ENCODE measurements at regions not wholly inside any gene's neighbourhood (a gene's known extent, or its start where the extent isn't known, plus 50 kb on each side); places are given as distances from the start of the nearest gene placed in this dataset.

DNA sequence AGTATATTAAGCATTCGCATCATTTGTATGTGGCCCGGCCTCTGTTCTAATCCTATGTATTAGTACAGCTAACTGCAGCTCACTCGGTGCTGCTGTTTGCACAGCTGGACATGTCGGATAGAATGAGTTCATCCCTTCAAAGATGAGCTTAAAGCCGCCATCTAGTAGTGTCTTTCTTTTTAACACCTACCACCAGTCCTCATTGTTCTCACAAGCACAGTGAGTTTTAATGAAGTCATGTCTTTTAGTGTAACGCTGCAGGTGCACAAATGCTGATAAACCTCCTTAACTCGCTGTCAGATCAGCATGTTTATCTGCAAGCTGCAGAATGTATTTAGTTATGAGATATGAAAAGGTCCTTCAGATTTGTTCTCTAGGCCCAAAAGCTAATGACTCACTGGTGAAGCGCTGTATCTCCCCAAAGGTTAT lies 247.5 kb downstream of the MTERF1 start:
- TF ChIP-seq, protein P1, sequence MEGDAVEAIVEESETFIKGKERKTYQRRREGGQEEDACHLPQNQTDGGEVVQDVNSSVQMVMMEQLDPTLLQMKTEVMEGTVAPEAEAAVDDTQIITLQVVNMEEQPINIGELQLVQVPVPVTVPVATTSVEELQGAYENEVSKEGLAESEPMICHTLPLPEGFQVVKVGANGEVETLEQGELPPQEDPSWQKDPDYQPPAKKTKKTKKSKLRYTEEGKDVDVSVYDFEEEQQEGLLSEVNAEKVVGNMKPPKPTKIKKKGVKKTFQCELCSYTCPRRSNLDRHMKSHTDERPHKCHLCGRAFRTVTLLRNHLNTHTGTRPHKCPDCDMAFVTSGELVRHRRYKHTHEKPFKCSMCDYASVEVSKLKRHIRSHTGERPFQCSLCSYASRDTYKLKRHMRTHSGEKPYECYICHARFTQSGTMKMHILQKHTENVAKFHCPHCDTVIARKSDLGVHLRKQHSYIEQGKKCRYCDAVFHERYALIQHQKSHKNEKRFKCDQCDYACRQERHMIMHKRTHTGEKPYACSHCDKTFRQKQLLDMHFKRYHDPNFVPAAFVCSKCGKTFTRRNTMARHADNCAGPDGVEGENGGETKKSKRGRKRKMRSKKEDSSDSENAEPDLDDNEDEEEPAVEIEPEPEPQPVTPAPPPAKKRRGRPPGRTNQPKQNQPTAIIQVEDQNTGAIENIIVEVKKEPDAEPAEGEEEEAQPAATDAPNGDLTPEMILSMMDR (IDR thresholded peaks at IDR 0.05; ENCODE audit: insufficient read depth, low read length, missing control alignments) = no peak
- DNase-seq (ENCODE audit: low read depth, low spot score) = no peak
- ChIA-PET POLR2A (no interaction called here), CTCF (interaction anchor here (1.4 kb wide), 1 partner anchor 550 kb away, joined by 3 read pairs; no protein-coding TSS in a partner anchor)
- H3K4me3 ChIP-seq (ENCODE audit: low read depth, low read length) = no peak overlapping the region

DNA sequence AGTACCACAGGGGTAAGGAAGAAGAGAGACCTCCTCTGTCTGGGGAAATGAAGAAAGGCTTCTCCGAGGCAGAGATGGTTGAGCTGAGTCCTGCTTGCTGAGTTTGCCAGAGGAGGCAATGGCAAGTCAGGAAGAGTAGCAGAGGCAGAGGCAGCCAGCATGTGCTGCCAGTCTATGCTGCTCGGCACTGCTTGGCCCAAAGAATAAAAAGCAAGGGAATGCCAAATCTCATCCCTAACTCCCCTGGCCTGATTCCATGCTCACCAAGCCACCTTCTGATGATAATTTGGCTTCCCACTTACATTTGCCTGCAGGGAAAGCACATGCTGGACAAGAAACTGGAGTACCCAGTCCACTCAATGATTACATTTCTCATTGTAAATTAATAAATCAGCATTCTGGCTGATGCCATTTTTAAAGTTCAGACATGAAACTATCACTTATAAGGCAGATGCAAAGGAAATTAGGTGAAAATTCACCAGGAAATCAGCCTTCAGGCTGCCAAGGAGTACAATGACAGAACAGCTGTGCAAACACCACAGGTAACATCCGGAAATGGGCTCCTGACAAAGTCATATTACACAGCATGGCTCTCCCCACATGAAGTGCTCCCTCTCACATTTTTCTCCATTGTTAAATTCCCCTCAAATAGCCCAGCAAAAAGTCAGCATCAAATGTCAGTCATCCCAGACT lies 245.9 kb downstream of the MTERF1 start:
- TF ChIP-seq, protein P1 (IDR thresholded peaks at IDR 0.05; ENCODE audit: insufficient read depth, low read length, missing control alignments) = no peak
- ChIA-PET CTCF (no interaction called here), POLR2A (no interaction called here)
- DNase-seq (ENCODE audit: low read depth, low spot score) = no peak
- no peak overlapping the region for H3K4me3 ChIP-seq (ENCODE audit: low read depth, low read length)

DNA sequence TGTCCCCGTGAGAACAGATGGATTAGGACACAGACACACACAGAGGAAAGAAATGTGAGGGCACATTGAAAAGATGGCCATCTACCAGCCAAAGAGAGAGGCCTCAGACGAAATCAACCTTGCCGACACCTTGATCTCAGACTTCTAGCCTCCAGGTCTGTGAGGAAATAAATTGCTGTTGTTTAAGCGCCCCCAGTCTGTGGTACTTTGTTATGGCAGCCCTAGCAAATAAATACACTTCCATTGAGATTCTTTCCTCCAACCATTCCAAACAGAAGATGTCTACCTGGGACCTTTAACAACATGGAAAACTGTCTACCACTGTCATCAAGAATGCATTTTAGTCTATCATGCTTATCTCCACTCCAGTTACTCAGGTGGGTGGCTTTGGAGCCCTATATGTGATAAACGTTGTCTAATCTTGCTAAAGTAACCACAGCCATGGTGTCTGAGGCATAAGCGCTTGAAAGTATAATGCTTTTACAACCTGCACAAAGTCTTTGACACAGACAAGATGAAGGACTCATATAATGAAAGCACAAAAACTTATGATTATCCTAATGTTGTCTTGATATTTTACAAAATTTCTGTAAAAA lies 244.3 kb downstream of the MTERF1 start:
- H3K4me3 ChIP-seq (ENCODE audit: low read depth, low read length) = no peak overlapping the region
- TF ChIP-seq, protein P1 (IDR thresholded peaks at IDR 0.05; ENCODE audit: insufficient read depth, low read length, missing control alignments) = peak; percentile 29
- no peak for DNase-seq (ENCODE audit: low read depth, low spot score)
- POLR2A ChIA-PET = no interaction called here
- CTCF ChIA-PET = no interaction called here

DNA sequence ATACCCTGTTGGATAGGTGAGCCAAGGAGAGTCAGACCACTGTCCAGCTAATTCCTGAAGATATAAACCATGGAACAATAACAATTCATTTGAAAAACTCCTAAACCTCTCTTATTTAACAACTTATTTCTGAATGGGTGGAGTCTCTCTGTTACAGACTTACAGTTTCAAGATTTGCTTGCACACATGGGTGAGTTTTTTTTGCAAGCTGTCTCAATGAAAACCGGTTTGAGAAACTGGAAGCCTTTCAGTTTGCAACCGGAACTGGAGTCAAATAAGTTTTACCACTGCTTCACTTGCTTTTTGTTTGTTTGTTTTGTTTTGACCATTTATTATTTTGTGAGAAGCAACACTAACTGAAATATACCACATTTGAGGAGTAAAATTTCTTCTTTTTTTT lies 243.8 kb downstream of the MTERF1 start:
- POLR2A ChIA-PET = no interaction called here
- TF ChIP-seq, protein P1 (IDR thresholded peaks at IDR 0.05; ENCODE audit: insufficient read depth, low read length, missing control alignments) = no peak
- CTCF ChIA-PET = no interaction called here
- no peak overlapping the region for H3K4me3 ChIP-seq (ENCODE audit: low read depth, low read length)
- DNase-seq (ENCODE audit: low read depth, low spot score) = no peak

GRCh38 chr7:91644256-91644655 lies 236.2 kb downstream of the MTERF1 start:
- no peak for DNase-seq (ENCODE audit: low read depth, low spot score)
- CTCF ChIA-PET = interaction anchor here (0.7 kb wide), 1 partner anchor 140 kb away, joined by 3 read pairs; no protein-coding TSS in a partner anchor
- POLR2A ChIA-PET = no interaction called here
- TF ChIP-seq, protein P1 (IDR thresholded peaks at IDR 0.05; ENCODE audit: insufficient read depth, low read length, missing control alignments) = no peak
- no peak overlapping the region for H3K4me3 ChIP-seq (ENCODE audit: low read depth, low read length)

DNA sequence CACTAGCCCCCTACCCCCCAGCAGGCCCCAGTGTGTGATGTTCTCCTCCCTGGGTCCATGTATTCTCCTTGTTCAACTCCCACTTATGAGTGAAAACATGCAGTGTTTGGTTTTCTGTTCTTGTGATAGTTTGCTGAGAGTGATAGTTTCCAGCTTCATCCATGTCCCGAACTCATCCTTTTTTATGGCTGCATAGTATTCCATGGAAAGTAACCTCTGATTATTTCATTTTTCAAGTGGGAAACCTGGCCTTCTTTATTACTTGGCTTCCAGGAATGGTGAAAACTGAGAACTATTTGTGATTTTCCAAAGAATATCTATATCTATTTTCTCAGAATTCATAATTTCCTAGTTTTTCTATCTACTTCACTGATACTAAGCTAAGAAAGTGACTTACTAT lies 235.0 kb downstream of the MTERF1 start:
- DNase-seq (ENCODE audit: low read depth, low spot score) = no peak
- H3K4me3 ChIP-seq (ENCODE audit: low read depth, low read length) = no peak overlapping the region
- TF ChIP-seq, protein P1 (IDR thresholded peaks at IDR 0.05; ENCODE audit: insufficient read depth, low read length, missing control alignments) = no peak
- CTCF ChIA-PET = no interaction called here
- POLR2A ChIA-PET = no interaction called here

Data from AG04449 (cell line).